ENCODE measurements at regions not wholly inside any gene's neighbourhood (a gene's known extent, or its start where the extent isn't known, plus 50 kb on each side); places are given as distances from the start of the nearest gene placed in this dataset.

GRCh38 chr1:5756434-5757186 is 235.6 kb downstream of the NPHP4 start:
- Histone ChIP-seq H4K20me1 (ENCODE audit: insufficient read depth, low read depth, low read length) (no peaks in the 10 kb centered on the region), H3K36me3 (ENCODE audit: insufficient read depth, low read length) (no peaks in the 10 kb centered on the region), H3K79me2 (ENCODE audit: low read length) (no peaks in the 10 kb centered on the region), H3K27ac (ENCODE audit: low read length) (no peak overlapping the region), H3K9ac (ENCODE audit: low read length) (no peak overlapping the region), H3K27me3 (ENCODE audit: low read length) (no peaks in the 10 kb centered on the region), H2AFZ (ENCODE audit: low read length) (no peak overlapping the region), H3K4me2 (ENCODE audit: low read depth, low read length, poor library complexity, severe bottlenecking) (no peak overlapping the region), H3K9me3 (ENCODE audit: low read length) (no peaks in the 10 kb centered on the region), H3K4me3 (ENCODE audit: low read length) (no peak overlapping the region), H3K4me1 (ENCODE audit: low read length) (no peaks in the 10 kb centered on the region), H3K9me2 (replicated peaks; ENCODE audit: insufficient read depth, low read length) (no peaks in the 10 kb centered on the region)
- DNase-seq, result no peak

- Histone ChIP-seq H4K20me1 (ENCODE audit: insufficient read depth, low read depth, low read length) (no peaks in the 10 kb centered on the region), H3K4me3 (ENCODE audit: low read length) (no peak overlapping the region), H3K36me3 (ENCODE audit: insufficient read depth, low read length) (no peaks in the 10 kb centered on the region), H3K9me3 (ENCODE audit: low read length) (no peaks in the 10 kb centered on the region), H3K4me1 (ENCODE audit: low read length) (no peaks in the 10 kb centered on the region), H3K27ac (ENCODE audit: low read length) (no peak overlapping the region), H3K27me3 (ENCODE audit: low read length) (no peaks in the 10 kb centered on the region), H2AFZ (ENCODE audit: low read length) (no peak overlapping the region), H3K9ac (ENCODE audit: low read length) (no peak overlapping the region), H3K79me2 (ENCODE audit: low read length) (no peaks in the 10 kb centered on the region), H3K4me2 (ENCODE audit: low read depth, low read length, poor library complexity, severe bottlenecking) (no peak overlapping the region), H3K9me2 (replicated peaks; ENCODE audit: insufficient read depth, low read length) (no peaks in the 10 kb centered on the region)
- no peak for DNase-seq
These were observed 236.6 kb downstream of the NPHP4 start for GRCh38 chr1:5755552-5756125.

GRCh38 chr1:5754817-5755551 is 237.2 kb downstream of the NPHP4 start:
- H3K4me2 ChIP-seq (ENCODE audit: low read depth, low read length, poor library complexity, severe bottlenecking), result no peak overlapping the region
- no peaks in the 10 kb centered on the region for H3K27me3 ChIP-seq (ENCODE audit: low read length)
- no peak overlapping the region for H3K27ac ChIP-seq (ENCODE audit: low read length)
- no peaks in the 10 kb centered on the region for H4K20me1 ChIP-seq (ENCODE audit: insufficient read depth, low read depth, low read length)
- no peaks in the 10 kb centered on the region for H3K36me3 ChIP-seq (ENCODE audit: insufficient read depth, low read length)
- no peak for DNase-seq
- H3K9me3 ChIP-seq (ENCODE audit: low read length), result no peaks in the 10 kb centered on the region
- no peak overlapping the region for H3K9ac ChIP-seq (ENCODE audit: low read length)
- no peaks in the 10 kb centered on the region for H3K79me2 ChIP-seq (ENCODE audit: low read length)
- no peak overlapping the region for H3K4me3 ChIP-seq (ENCODE audit: low read length)
- no peaks in the 10 kb centered on the region for H3K4me1 ChIP-seq (ENCODE audit: low read length)
- no peaks in the 10 kb centered on the region for H3K9me2 ChIP-seq (replicated peaks; ENCODE audit: insufficient read depth, low read length)
- H2AFZ ChIP-seq (ENCODE audit: low read length), result no peak overlapping the region

GRCh38 chr1:5753549-5754421 is 238.4 kb downstream of the NPHP4 start:
- no peaks in the 10 kb centered on the region for H3K27me3 ChIP-seq (ENCODE audit: low read length)
- no peak overlapping the region for H3K4me2 ChIP-seq (ENCODE audit: low read depth, low read length, poor library complexity, severe bottlenecking)
- no peak overlapping the region for H2AFZ ChIP-seq (ENCODE audit: low read length)
- no peak for DNase-seq
- no peak overlapping the region for H3K27ac ChIP-seq (ENCODE audit: low read length)
- no peak overlapping the region for H3K4me3 ChIP-seq (ENCODE audit: low read length)
- no peak overlapping the region for H3K9ac ChIP-seq (ENCODE audit: low read length)
- no peaks in the 10 kb centered on the region for H3K36me3 ChIP-seq (ENCODE audit: insufficient read depth, low read length)
- H3K4me1 ChIP-seq (ENCODE audit: low read length), result no peaks in the 10 kb centered on the region
- no peaks in the 10 kb centered on the region for H3K9me2 ChIP-seq (replicated peaks; ENCODE audit: insufficient read depth, low read length)
- H3K9me3 ChIP-seq (ENCODE audit: low read length), result no peaks in the 10 kb centered on the region
- H3K79me2 ChIP-seq (ENCODE audit: low read length), result no peaks in the 10 kb centered on the region
- no peaks in the 10 kb centered on the region for H4K20me1 ChIP-seq (ENCODE audit: insufficient read depth, low read depth, low read length)

GRCh38 chr1:5752746-5753548 is 239.3 kb downstream of the NPHP4 start:
- no peak overlapping the region for H3K4me3 ChIP-seq (ENCODE audit: low read length)
- no peak overlapping the region for H3K9ac ChIP-seq (ENCODE audit: low read length)
- no peak for DNase-seq
- H3K79me2 ChIP-seq (ENCODE audit: low read length), result no peaks in the 10 kb centered on the region
- H2AFZ ChIP-seq (ENCODE audit: low read length), result no peak overlapping the region
- no peaks in the 10 kb centered on the region for H3K9me3 ChIP-seq (ENCODE audit: low read length)
- H3K9me2 ChIP-seq (replicated peaks; ENCODE audit: insufficient read depth, low read length), result no peaks in the 10 kb centered on the region
- no peaks in the 10 kb centered on the region for H3K4me1 ChIP-seq (ENCODE audit: low read length)
- no peaks in the 10 kb centered on the region for H3K27me3 ChIP-seq (ENCODE audit: low read length)
- no peaks in the 10 kb centered on the region for H4K20me1 ChIP-seq (ENCODE audit: insufficient read depth, low read depth, low read length)
- no peak overlapping the region for H3K27ac ChIP-seq (ENCODE audit: low read length)
- no peak overlapping the region for H3K4me2 ChIP-seq (ENCODE audit: low read depth, low read length, poor library complexity, severe bottlenecking)
- H3K36me3 ChIP-seq (ENCODE audit: insufficient read depth, low read length), result no peaks in the 10 kb centered on the region

- Histone ChIP-seq H3K79me2 (ENCODE audit: low read length) (no peaks in the 10 kb centered on the region), H3K4me1 (ENCODE audit: low read length) (no peaks in the 10 kb centered on the region), H3K27me3 (ENCODE audit: low read length) (no peaks in the 10 kb centered on the region), H3K9ac (ENCODE audit: low read length) (no peak overlapping the region), H3K9me3 (ENCODE audit: low read length) (no peaks in the 10 kb centered on the region), H3K4me2 (ENCODE audit: low read depth, low read length, poor library complexity, severe bottlenecking) (no peak overlapping the region), H4K20me1 (ENCODE audit: insufficient read depth, low read depth, low read length) (no peaks in the 10 kb centered on the region), H3K27ac (ENCODE audit: low read length) (no peak overlapping the region), H3K4me3 (ENCODE audit: low read length) (no peak overlapping the region), H2AFZ (ENCODE audit: low read length) (no peak overlapping the region), H3K9me2 (replicated peaks; ENCODE audit: insufficient read depth, low read length) (no peaks in the 10 kb centered on the region), H3K36me3 (ENCODE audit: insufficient read depth, low read length) (no peaks in the 10 kb centered on the region)
- DNase-seq, result no peak
These were observed 240.1 kb downstream of the NPHP4 start for GRCh38 chr1:5751833-5752745.

- H3K9me3 ChIP-seq (ENCODE audit: low read length), result no peaks in the 10 kb centered on the region
- no peak overlapping the region for H3K4me2 ChIP-seq (ENCODE audit: low read depth, low read length, poor library complexity, severe bottlenecking)
- no peak overlapping the region for H3K9ac ChIP-seq (ENCODE audit: low read length)
- no peaks in the 10 kb centered on the region for H3K27me3 ChIP-seq (ENCODE audit: low read length)
- H3K27ac ChIP-seq (ENCODE audit: low read length), result no peak overlapping the region
- H3K4me1 ChIP-seq (ENCODE audit: low read length), result no peaks in the 10 kb centered on the region
- H3K79me2 ChIP-seq (ENCODE audit: low read length), result no peaks in the 10 kb centered on the region
- no peak overlapping the region for H3K4me3 ChIP-seq (ENCODE audit: low read length)
- no peaks in the 10 kb centered on the region for H4K20me1 ChIP-seq (ENCODE audit: insufficient read depth, low read depth, low read length)
- no peak for DNase-seq
- H3K9me2 ChIP-seq (replicated peaks; ENCODE audit: insufficient read depth, low read length), result no peaks in the 10 kb centered on the region
- H3K36me3 ChIP-seq (ENCODE audit: insufficient read depth, low read length), result no peaks in the 10 kb centered on the region
- no peak overlapping the region for H2AFZ ChIP-seq (ENCODE audit: low read length)
These were observed 241.1 kb downstream of the NPHP4 start for GRCh38 chr1:5751163-5751540.

Data from Karpas-422 (cell line).